ENCODE measurements at regions not wholly inside any gene's neighbourhood (a gene's known extent, or its start where the extent isn't known, plus 50 kb on each side); places are given as distances from the start of the nearest gene placed in this dataset.

- Histone ChIP-seq H3K4me3 (no peak overlapping the region), H3K27me3 (no peaks in the 10 kb centered on the region), H3K36me3 (no peaks in the 10 kb centered on the region), H3K9me3 (no peaks in the 10 kb centered on the region), H3K4me1 (no peaks in the 10 kb centered on the region), H3K27ac (no peak overlapping the region)
- TF ChIP-seq POLR2A (IDR thresholded peaks at IDR 0.05) (no peak), CTCF (IDR thresholded peaks at IDR 0.05) (no peak)
- intact Hi-C loops (cut with DNase I; ENCODE audit: low total_unique reads), result no loop called here
- DNase-seq, result no peak
Measured at GRCh38 chr4:115275615-115276014, 162.2 kb upstream of the NDST4 start.

GRCh38 chr4:115274545-115274944, 161.1 kb upstream of the NDST4 start:
- Histone ChIP-seq H3K36me3 (peaks cover 0 to 3% of the 10 kb centered on the region in 2 donors), H3K4me1 (no peaks in the 10 kb centered on the region), H3K27ac (no peak overlapping the region), H3K4me3 (no peak overlapping the region), H3K9me3 (no peaks in the 10 kb centered on the region), H3K27me3 (no peaks in the 10 kb centered on the region)
- intact Hi-C loops (cut with DNase I; ENCODE audit: low total_unique reads), result no loop called here
- no peak for TF ChIP-seq POLR2A (IDR thresholded peaks at IDR 0.05)
- TF ChIP-seq CTCF (IDR thresholded peaks at IDR 0.05), result no peak
- no peak for DNase-seq

GRCh38 chr4:115272594-115272993, 159.2 kb upstream of the NDST4 start:
- Histone ChIP-seq H3K4me3 (no peak overlapping the region), H3K27ac (no peak overlapping the region), H3K4me1 (no peaks in the 10 kb centered on the region), H3K27me3 (no peaks in the 10 kb centered on the region), H3K9me3 (no peaks in the 10 kb centered on the region), H3K36me3 (peaks cover 0 to 3% of the 10 kb centered on the region in 2 donors)
- no peak for DNase-seq
- no peak for TF ChIP-seq CTCF (IDR thresholded peaks at IDR 0.05)
- TF ChIP-seq POLR2A (IDR thresholded peaks at IDR 0.05), result no peak
- intact Hi-C loops (cut with DNase I; ENCODE audit: low total_unique reads), result no loop called here

GRCh38 chr4:115272185-115272584, 158.8 kb upstream of the NDST4 start:
- Histone ChIP-seq H3K27ac (no peak overlapping the region), H3K4me3 (no peak overlapping the region), H3K27me3 (no peaks in the 10 kb centered on the region), H3K9me3 (no peaks in the 10 kb centered on the region), H3K36me3 (peaks cover 0 to 3% of the 10 kb centered on the region in 2 donors), H3K4me1 (no peaks in the 10 kb centered on the region)
- no peak for DNase-seq
- TF ChIP-seq CTCF (IDR thresholded peaks at IDR 0.05) (no peak), POLR2A (IDR thresholded peaks at IDR 0.05) (no peak)
- intact Hi-C loops (cut with DNase I; ENCODE audit: low total_unique reads), result no loop called here

DNA sequence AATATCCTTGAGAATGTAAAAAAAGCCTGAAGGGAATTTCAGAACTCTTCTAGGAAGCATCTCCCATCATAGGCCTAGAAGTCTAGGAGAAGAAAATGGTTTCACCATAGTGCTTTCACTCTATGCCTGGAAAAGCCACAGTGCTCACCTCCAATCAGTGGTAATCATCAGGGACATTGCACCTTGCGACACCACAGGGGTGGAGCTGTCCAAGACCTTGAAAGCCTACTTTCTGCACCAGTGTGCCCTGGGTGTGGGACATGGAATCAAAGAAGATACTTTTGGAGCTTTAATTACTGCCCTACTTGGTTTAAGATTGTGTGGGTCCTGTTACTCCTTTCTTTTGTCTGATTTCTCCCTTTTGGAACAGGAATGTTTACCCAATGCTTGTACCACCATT, 146.8 kb upstream of the NDST4 start:
- Histone ChIP-seq H3K36me3 (no peaks in the 10 kb centered on the region), H3K4me1 (no peaks in the 10 kb centered on the region), H3K27ac (no peak overlapping the region), H3K4me3 (no peak overlapping the region), H3K9me3 (no peaks in the 10 kb centered on the region), H3K27me3 (no peaks in the 10 kb centered on the region)
- intact Hi-C loops (cut with DNase I; ENCODE audit: low total_unique reads), result no loop called here
- DNase-seq, result no peak
- TF ChIP-seq POLR2A (IDR thresholded peaks at IDR 0.05) (no peak), CTCF (IDR thresholded peaks at IDR 0.05) (no peak)
